Liver (tissue), 3 donors: ENCODE measurements at regions not wholly inside any gene's neighbourhood (a gene's known extent, or its start where the extent isn't known, plus 50 kb on each side); places are given as distances from the start of the nearest gene placed in this dataset.

Experiments
- EGR1 ChIP-seq, 2 donors: IDR thresholded peaks; 2 replicates each; pipeline ENCODE4 v1.6.1; 2016 to 2018; ENCODE audit warnings: antibody characterized with exemption in 2 of 2, low read depth in 2 of 2
- TAF1 ChIP-seq: conservative IDR thresholded peaks from 2 replicates; pipeline ENCODE4 v1.6.1; 2016; ENCODE audit warnings: antibody characterized with exemption, mild to moderate bottlenecking
- TF ChIP-seq, protein P1 (sequence below): fragments of 150-350 bp; IDR thresholded peaks from 2 replicates; pipeline ENCODE4 v1.5.1; 2017; ENCODE audit warnings: improper control_type of control experiment, low read depth, low read length; ENCODE audit not compliant: missing input control
- donor health status: healthy.
- donor health status: healthy.

DNA sequence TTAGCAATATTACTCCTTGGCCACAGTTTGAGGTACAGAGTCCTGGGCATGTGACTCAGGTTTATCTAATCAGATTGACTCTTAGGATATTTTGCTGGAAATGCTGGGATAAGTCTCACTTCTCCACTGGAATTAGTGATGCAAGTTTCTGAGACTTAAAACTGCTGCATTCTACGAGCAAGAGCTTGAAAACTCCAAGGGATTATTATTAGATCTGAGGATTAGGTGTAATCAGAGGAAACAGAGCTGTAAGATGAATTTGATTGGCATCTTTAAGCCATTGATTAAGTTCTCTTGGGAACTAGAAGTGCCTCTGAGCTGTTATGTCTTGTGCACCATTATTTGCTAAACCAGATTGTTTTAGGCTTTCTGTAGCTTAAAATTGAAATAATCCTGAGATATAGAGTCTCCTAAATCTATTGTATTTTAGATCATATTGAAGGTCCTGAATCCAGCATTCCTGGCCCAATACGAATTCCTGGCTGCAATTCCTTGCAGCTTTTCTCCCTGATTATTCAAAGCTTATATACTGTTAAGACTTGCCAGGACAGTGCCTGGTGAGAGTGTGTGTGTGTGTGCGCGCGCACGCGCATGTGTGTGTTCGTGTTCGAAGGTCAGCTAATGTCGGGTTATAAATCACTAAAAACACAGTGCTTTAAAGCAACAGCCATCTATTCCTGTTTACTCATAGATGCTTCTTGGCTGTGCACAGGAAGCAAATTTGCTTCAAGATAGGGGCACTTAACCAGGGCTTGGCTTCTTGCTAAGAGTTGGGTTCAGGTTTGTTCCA lies 735.1 kb downstream of the STIM2 start:
- TF ChIP-seq TAF1, result no peak
- TF ChIP-seq, protein P1, sequence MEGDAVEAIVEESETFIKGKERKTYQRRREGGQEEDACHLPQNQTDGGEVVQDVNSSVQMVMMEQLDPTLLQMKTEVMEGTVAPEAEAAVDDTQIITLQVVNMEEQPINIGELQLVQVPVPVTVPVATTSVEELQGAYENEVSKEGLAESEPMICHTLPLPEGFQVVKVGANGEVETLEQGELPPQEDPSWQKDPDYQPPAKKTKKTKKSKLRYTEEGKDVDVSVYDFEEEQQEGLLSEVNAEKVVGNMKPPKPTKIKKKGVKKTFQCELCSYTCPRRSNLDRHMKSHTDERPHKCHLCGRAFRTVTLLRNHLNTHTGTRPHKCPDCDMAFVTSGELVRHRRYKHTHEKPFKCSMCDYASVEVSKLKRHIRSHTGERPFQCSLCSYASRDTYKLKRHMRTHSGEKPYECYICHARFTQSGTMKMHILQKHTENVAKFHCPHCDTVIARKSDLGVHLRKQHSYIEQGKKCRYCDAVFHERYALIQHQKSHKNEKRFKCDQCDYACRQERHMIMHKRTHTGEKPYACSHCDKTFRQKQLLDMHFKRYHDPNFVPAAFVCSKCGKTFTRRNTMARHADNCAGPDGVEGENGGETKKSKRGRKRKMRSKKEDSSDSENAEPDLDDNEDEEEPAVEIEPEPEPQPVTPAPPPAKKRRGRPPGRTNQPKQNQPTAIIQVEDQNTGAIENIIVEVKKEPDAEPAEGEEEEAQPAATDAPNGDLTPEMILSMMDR, result no peak
- TF ChIP-seq EGR1 (IDR thresholded peaks at IDR 0.05; ENCODE audit: low read depth in 2 of 2), result no peak
